ENCODE measurements at regions not wholly inside any gene's neighbourhood (a gene's known extent, or its start where the extent isn't known, plus 50 kb on each side); places are given as distances from the start of the nearest gene placed in this dataset.

- no peak for TF ChIP-seq CTCF (IDR thresholded peaks at IDR 0.05 in 8 of 11, conservative IDR thresholded peaks at IDR 0.05 in 3 of 11)
- no peak for TF ChIP-seq POLR2AphosphoS5 (IDR thresholded peaks at IDR 0.05)
These were observed 311.6 kb downstream of the LRIG3 start for GRCh38 chr12:58608711-58609110.

All from spleen (tissue), 7 donors.